Activated CD8-positive, alpha-beta memory T cell treated with anti-CD3 and anti-CD28 coated beads for 1 hour (primary cell): ENCODE measurements at regions not wholly inside any gene's neighbourhood (a gene's known extent, or its start where the extent isn't known, plus 50 kb on each side); places are given as distances from the start of the nearest gene placed in this dataset.
"Not testable (repeated sequence)": the region's sequence is repeated elsewhere in the genome, so short reads cannot be mapped to it uniquely, and the experiment has no call there.

Source experiments
- DNase-seq, 2 donors: peaks; one replicate each; pipeline ENCODE4 v3.0.0-alpha.2; 2020; ENCODE audit warnings: low read depth in 1 of 2; ENCODE audit errors: extremely low read depth in 1 of 2

GRCh38 chr12:60231303-60231702, 635.5 kb downstream of the SLC16A7 start:
- DNase-seq: no peak

DNA sequence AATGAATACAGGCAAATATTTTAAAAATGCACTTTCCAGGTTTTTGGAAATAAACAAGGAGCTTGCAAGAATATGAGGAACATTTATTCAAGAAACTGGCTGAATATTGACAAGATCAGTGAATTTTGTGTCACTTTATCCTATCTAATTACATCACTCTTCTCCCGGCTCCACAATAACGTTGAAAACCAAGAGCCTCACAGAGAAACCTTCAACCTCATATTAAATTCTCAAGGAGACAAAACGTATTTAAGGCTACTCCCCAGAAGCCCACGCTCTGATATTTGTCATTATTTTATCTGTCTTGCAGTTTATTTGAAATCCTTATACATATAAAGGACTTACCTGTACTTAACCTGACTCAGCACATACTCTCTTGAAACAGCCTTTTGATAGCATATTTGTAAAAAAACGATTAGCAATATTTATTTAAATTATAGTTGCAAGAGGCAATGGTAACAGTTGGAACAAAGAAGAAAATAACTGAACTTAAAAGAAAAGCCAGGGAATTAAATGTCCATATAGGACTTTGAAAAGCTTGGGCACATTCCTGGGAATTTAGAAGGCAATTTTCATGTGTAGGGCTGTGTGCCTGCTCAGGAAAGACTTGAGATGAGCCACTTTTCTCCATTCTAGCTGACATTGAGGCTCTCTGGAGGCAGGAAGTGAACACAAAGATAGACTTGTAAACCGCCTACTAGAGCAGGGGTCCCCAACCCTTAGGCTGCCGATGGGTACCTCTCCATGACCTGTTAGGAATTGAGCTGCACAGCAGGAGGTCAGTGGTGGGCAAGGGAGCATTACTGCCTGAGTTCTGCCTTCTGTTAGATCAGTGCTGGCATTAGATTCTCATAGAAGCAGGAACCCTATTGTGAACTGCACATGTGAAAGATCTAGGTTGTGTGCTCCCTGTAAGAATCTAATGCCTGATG, 636.4 kb downstream of the SLC16A7 start:
- DNase-seq: no peak

DNA sequence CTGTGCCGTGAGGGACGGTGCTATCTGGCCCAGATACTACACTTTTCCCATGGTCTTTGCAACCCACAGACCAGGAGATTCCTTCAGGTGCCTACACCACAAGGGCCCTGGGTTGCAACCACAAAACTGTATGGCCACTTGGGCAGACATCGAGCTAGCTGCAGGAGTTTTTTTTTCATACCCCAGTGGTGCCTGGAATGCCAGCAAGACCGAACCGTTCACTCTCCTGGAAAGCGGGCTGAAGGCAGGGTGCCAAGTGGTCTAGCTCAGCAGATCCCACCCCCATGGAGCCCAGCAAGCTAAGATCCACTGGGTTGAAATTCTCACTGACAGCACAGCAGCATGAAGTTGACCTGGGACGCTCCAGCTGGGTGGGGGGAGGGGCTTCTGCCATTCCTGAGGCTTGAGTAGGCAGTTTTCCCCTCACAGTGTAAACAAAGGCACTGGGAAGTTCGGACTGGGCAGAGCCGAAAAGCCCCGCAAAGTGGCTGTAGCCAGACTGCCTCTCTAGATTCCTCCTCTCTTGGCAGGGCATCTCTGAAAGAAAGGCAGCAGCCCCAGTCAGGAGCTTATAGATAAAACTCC, 638.9 kb downstream of the SLC16A7 start:
- not testable (repeated sequence) for DNase-seq

- DNase-seq: no peak
These were observed 639.4 kb downstream of the SLC16A7 start for GRCh38 chr12:60235261-60235660.

DNA sequence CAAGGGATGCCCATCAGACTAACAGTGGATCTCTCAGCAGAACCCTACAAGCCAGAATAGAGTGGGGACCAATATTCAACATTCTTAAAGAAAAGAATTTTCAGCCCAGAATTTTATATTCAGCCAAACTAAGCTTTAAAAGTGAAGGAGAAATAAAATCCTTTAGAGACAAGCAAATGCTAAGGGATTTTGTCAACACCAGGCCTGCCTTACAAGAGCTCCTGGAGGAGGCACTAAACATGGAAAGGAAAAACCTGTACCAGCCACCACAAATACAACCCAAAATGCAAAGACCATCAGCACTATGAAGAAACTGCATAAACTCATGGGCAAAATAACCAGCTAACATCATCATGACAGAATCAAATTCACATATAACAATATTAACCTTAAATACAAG, 640.6 kb downstream of the SLC16A7 start:
- DNase-seq: not testable (repeated sequence)

- no peak for DNase-seq
These were observed 645.1 kb downstream of the SLC16A7 start for GRCh38 chr12:60240891-60241290.

- no peak for DNase-seq
These were observed 655.3 kb downstream of the SLC16A7 start for GRCh38 chr12:60251091-60251490.

DNA sequence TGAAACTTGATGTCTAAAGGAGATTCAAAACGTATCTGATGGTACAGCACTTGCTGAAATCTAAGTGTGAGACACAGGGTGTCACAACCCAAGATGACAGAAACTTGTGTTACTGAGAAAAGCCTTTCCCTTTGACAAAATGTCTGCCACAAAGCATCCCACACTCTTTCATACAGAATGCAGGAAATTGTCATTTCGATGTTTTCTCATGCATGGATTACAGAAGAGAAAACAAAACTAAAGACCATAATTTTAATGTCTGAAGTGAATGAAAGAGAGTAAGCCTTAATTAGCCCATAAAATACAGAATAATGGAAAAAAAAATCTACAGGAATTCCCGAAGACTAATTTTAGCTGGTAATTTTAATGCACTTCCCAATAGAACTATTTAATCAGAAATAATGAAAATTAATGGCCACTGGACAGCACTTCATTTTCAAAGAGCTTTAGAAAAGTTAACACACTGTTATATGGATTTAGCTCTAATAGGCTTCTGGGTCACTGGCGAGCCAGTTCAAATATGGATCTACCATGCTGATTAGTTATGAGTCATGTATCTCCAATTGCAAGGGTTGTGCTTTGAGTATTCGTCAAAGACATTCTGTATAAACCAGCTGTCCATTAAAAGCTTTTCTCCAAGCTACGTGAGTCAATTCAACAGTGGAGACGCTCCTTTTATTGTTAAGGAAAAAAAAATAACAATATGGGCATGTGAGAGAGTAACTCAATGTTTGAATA, 656.7 kb downstream of the SLC16A7 start:
- DNase-seq: no peak

GRCh38 chr12:60255044-60255443, 659.2 kb downstream of the SLC16A7 start:
- DNase-seq: no peak

GRCh38 chr12:60257063-60257462, 661.2 kb downstream of the SLC16A7 start:
- no peak for DNase-seq

DNA sequence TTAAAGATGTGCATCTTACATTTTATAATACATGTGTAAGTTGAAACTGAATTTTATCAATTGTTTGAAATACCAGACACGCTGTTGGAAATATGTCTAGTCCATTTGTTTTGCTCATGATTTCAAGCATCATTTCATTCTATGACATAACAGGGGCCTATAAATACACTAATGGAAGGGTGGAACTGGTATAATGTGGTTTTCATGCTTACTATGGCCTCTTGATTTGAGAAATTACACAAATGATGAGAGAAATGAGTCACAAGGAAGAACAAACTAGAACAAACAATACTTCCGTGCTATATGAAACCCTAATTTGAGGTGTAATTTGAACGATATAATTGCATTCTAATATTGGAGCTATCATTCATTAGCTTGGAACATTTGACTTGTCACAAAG, 663.4 kb downstream of the SLC16A7 start:
- no peak for DNase-seq

- no peak for DNase-seq
These were observed 666.5 kb downstream of the SLC16A7 start for GRCh38 chr12:60262378-60262777.

GRCh38 chr12:60263161-60263560, 667.3 kb downstream of the SLC16A7 start:
- DNase-seq: no peak

GRCh38 chr12:60263836-60264493, 668.1 kb downstream of the SLC16A7 start:
- no peak for DNase-seq

DNA sequence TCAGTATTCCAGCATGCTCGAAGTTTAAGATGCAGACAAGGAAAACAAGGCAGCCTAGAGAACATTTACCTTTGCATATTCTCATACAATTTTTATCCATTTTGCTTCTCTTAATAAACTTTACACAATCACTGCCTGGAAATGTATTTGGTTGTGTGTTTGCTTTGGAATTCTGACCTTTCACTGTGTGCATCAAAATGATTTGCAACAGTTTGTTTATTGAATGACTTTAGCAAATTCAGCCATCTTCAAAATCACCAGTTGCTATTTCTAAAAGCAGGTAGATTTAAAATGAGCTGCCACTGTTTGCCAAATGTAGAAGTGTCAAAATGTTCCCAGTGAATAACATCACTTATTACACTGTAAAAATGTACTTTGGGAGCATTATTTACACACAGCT, 669.9 kb downstream of the SLC16A7 start:
- DNase-seq: no peak

GRCh38 chr12:60266381-60266852, 670.6 kb downstream of the SLC16A7 start:
- DNase-seq: no peak

- no peak for DNase-seq
These were observed 673.9 kb downstream of the SLC16A7 start for GRCh38 chr12:60269611-60270269.

DNA sequence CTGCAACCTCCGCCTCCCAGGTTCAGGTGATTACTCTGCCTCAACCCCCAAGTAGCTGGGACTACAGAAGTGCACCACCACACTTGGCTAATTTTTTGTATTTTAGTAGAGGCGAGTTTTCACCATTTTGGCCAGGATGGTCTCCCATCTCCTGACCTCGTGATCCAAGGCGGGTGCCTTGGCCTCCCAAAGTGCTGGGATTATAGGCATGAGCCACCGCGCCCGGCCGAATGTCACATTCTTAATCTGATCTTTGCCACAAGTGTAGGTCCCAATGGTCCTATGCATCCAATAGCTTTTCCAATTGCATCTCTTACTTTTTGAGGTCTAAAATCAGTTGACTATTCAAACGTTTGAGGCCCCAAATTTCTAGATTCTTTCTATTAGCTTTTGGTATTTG, 676.0 kb downstream of the SLC16A7 start:
- DNase-seq: no peak

DNA sequence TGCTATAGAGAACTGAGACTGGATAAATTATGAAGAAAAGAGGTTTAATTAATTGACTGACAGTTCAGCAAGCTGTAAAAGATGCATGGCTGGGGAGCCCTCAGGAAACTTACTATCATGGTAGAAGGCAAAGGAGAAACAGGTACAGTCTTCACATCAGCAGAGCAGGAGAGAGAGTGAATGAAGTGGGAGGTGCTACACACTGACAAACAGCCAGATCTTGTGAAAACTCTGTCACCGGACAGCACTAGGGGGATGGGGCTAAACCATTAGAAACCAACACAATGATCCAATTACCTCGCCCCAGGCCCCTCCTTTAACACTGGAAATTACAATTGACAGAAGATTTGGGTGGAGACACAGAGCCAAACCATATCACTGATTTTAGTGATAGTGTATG, 682.4 kb downstream of the SLC16A7 start:
- DNase-seq: no peak

DNA sequence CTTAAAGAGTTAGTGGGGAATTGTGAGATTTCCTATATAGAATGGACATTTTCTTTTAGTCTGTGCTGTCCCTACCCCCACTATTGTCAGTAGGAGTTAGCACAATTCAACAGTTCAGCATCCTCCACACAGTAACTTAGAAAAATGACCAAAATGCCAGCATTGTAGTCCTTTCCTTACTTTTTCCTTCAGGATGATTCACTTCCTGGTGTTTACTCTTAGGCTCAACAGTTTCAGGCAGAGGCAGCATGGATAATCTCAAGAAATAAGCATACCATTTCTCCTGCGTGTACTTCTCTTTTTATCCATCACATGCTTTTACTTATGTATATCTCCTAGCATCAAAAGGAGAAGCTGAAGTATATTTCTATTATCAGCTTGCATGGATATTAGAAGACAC, 683.4 kb downstream of the SLC16A7 start:
- no peak for DNase-seq
